ENCODE measurements at regions not wholly inside any gene's neighbourhood (a gene's known extent, or its start where the extent isn't known, plus 50 kb on each side); places are given as distances from the start of the nearest gene placed in this dataset.

- Histone ChIP-seq H3K27me3 (no peaks in the 10 kb centered on the region), H3K9me3 (no peaks in the 10 kb centered on the region)
- DNase-seq (ENCODE audit: low spot score) = no peak
These were observed 392.8 kb downstream of the SEC23A start for GRCh38 chr14:38710196-38710595.

GRCh38 chr14:38705220-38705619 lies 397.8 kb downstream of the SEC23A start:
- H3K4me1 ChIP-seq = no peaks in the 10 kb centered on the region
- H3K4me3 ChIP-seq = no peak overlapping the region
- no peak overlapping the region for H3K27ac ChIP-seq
- H3K36me3 ChIP-seq = no peaks in the 10 kb centered on the region
- H3K27me3 ChIP-seq = no peaks in the 10 kb centered on the region
- TF ChIP-seq CTCF (IDR thresholded peaks at IDR 0.05) = no peak
- H3K9me3 ChIP-seq = no peaks in the 10 kb centered on the region
- DNase-seq (ENCODE audit: low spot score) = no peak

More at GRCh38 chr14:38710196-38710595, 392.8 kb downstream of the SEC23A start:
- Histone ChIP-seq H3K4me3 (no peak overlapping the region), H3K27ac (no peak overlapping the region), H3K36me3 (no peaks in the 10 kb centered on the region), H3K4me1 (no peaks in the 10 kb centered on the region)
- no peak for TF ChIP-seq CTCF (IDR thresholded peaks at IDR 0.05)

- no peak for DNase-seq (ENCODE audit: low spot score)
- Histone ChIP-seq H3K27me3 (no peaks in the 10 kb centered on the region), H3K9me3 (no peaks in the 10 kb centered on the region), H3K4me3 (no peak overlapping the region), H3K27ac (no peak overlapping the region), H3K4me1 (no peaks in the 10 kb centered on the region), H3K36me3 (no peaks in the 10 kb centered on the region)
- TF ChIP-seq CTCF (IDR thresholded peaks at IDR 0.05) = no peak
These were observed 398.8 kb downstream of the SEC23A start for GRCh38 chr14:38704220-38704619.

GRCh38 chr14:38696925-38697324 lies 406.1 kb downstream of the SEC23A start:
- H3K4me3 ChIP-seq = no peak overlapping the region
- no peaks in the 10 kb centered on the region for H3K4me1 ChIP-seq
- no peaks in the 10 kb centered on the region for H3K27me3 ChIP-seq
- no peak for DNase-seq (ENCODE audit: low spot score)
- H3K27ac ChIP-seq = no peak overlapping the region
- no peak for TF ChIP-seq CTCF (IDR thresholded peaks at IDR 0.05)
- H3K9me3 ChIP-seq = peaks cover 4 to 12% of the 10 kb centered on the region in 2 donors
- H3K36me3 ChIP-seq = no peaks in the 10 kb centered on the region

- Histone ChIP-seq H3K36me3 (no peaks in the 10 kb centered on the region), H3K9me3 (peaks cover 4 to 12% of the 10 kb centered on the region in 2 donors), H3K27me3 (no peaks in the 10 kb centered on the region), H3K4me1 (no peaks in the 10 kb centered on the region), H3K4me3 (no peak overlapping the region), H3K27ac (no peak overlapping the region)
- no peak for TF ChIP-seq CTCF (IDR thresholded peaks at IDR 0.05)
- DNase-seq (ENCODE audit: low spot score) = no peak
These were observed 409.6 kb downstream of the SEC23A start for GRCh38 chr14:38693423-38693822.

GRCh38 chr14:38669027-38669426 lies 413.1 kb upstream of the CLEC14A start:
- Histone ChIP-seq H3K27ac (no peak overlapping the region), H3K36me3 (no peaks in the 10 kb centered on the region), H3K27me3 (no peaks in the 10 kb centered on the region), H3K4me3 (no peak overlapping the region), H3K4me1 (no peaks in the 10 kb centered on the region), H3K9me3 (no peaks in the 10 kb centered on the region)
- TF ChIP-seq CTCF (IDR thresholded peaks at IDR 0.05) = no peak
- DNase-seq (ENCODE audit: low spot score) = no peak

Measured in right atrium auricular region (tissue), 2 donors.